Mucosa of stomach (tissue), 1 donor: ENCODE measurements at regions not wholly inside any gene's neighbourhood (a gene's known extent, or its start where the extent isn't known, plus 50 kb on each side); places are given as distances from the start of the nearest gene placed in this dataset.
"Not testable (repeated sequence)": the region's sequence is repeated elsewhere in the genome, so short reads cannot be mapped to it uniquely, and the experiment has no call there.

Experiments used
- H3K27me3 ChIP-seq: one replicate; pipeline ENCODE4 v1.7.0; 2013; ENCODE audit warnings: mild to moderate bottlenecking, low read length; ENCODE audit not compliant: control insufficient read depth, insufficient read depth
- H3K36me3 ChIP-seq: one replicate; pipeline ENCODE4 v1.7.0; 2013; ENCODE audit warnings: low read length; ENCODE audit not compliant: control insufficient read depth, insufficient read depth
- H3K4me1 ChIP-seq: one replicate; pipeline ENCODE4 v1.7.0; 2013; ENCODE audit warnings: mild to moderate bottlenecking, low read length; ENCODE audit not compliant: control insufficient read depth, insufficient read depth
- H3K4me3 ChIP-seq: one replicate; pipeline ENCODE4 v1.7.0; 2013; ENCODE audit warnings: low read length
- H3K9ac ChIP-seq: one replicate; pipeline ENCODE4 v1.7.0; 2013; ENCODE audit warnings: mild to moderate bottlenecking, low read length, moderate library complexity
- H3K9me3 ChIP-seq: one replicate; pipeline ENCODE4 v1.7.0; 2013; ENCODE audit warnings: mild to moderate bottlenecking, low read length, moderate library complexity; ENCODE audit not compliant: control insufficient read depth
- donor health status: Pancreatic carcinoma.

DNA sequence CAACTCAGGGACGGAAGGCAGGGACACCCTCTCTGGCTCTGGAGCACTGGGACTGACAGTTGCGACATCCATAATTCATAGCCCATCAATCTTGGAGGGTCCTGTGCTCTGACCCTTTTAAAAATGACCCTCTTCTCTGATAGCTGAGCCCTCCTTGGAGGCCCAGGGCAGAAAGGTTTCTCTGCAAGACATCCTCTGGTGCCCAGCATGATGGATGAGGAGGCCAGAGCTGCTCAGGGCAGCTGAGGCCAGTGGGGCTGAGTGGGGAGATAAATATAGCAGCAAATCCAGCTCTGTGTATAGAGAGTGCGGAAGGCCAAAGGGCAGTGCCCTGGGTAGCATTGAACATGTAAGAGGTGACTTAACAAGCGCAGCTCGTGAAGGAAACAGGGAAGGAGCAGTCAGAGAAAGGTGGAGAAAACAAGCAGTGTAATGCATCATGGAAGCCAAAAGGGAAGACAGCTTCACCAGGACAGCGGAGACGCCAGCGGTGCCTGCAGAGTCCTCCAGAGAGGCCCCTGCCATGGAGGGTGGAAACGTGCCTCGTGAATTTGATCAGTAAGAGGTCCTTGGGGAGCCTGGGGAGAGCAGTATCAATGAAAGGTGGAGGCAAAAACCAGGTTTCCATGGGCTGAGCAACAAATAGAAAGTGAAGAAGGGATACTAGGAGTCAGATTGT, 50.4 kb upstream of the FMOD start:
- Histone ChIP-seq H3K27me3 (no peaks in the 10 kb centered on the region), H3K9me3 (no peaks in the 10 kb centered on the region), H3K36me3 (no peaks in the 10 kb centered on the region), H3K4me3 (no peak overlapping the region), H3K9ac (no peak overlapping the region), H3K4me1 (peaks cover 5% of the 10 kb centered on the region)

DNA sequence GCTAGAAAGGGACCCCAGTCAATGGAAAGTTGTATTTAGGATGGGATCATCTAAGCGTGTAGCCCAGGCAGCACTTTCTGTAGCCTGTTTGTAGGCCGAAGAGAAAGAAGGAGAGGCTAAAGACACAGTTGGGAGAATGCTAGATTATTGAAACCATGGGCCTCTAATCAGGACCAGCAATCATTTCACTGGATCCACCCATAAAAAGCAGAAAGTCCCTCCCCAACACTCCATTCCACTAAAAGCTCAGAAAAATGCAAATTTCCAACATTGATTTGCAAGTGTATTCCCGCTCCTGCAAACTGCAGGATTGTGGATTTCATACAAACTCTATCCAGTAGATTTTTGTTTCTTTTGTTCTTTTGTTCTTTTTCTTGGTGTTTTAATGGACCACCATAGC, 51.2 kb upstream of the FMOD start:
- H3K4me3 ChIP-seq, result no peak overlapping the region
- H3K9ac ChIP-seq, result peak overlapping the region; percentile 1
- no peaks in the 10 kb centered on the region for H3K36me3 ChIP-seq
- H3K4me1 ChIP-seq, result peaks cover 9% of the 10 kb centered on the region
- H3K9me3 ChIP-seq, result no peaks in the 10 kb centered on the region
- H3K27me3 ChIP-seq, result no peaks in the 10 kb centered on the region

DNA sequence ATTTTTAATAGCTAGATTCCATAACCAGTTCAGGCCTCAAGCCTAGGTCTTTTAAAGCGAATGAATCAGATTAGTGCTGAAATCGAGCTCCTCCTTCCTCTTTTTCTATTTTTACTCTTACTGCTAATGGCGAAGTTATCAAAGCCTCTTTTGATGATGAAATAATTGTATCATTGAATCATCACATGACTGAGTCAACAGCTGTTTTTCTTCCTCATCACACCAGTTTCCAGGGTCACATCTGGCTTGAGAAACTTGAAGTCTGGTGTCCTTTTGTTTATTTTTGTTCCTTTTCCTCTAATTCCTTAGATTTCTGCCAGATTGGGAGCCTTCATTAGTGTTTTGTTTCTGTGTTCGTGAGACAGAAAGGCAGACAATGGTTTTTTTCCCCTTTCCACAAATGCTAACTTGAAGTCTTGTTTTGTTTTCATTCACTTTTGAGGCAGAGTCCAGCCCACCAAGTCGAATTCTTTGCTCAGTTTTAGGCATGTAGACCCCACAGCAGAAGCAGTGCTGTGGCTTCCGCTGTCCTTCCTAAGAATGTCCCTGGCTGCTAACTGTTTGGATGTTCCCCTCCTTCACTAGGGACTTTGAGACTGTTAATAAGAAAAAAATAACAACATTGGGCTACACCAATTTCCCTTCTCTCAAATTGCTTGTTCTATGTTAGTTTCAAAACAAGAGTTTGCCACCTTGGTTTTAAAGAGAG, 51.9 kb upstream of the FMOD start:
- H3K27me3 ChIP-seq, result no peaks in the 10 kb centered on the region
- H3K4me1 ChIP-seq, result peaks cover 10% of the 10 kb centered on the region
- H3K4me3 ChIP-seq, result no peak overlapping the region
- H3K36me3 ChIP-seq, result no peaks in the 10 kb centered on the region
- no peak overlapping the region for H3K9ac ChIP-seq
- no peaks in the 10 kb centered on the region for H3K9me3 ChIP-seq

DNA sequence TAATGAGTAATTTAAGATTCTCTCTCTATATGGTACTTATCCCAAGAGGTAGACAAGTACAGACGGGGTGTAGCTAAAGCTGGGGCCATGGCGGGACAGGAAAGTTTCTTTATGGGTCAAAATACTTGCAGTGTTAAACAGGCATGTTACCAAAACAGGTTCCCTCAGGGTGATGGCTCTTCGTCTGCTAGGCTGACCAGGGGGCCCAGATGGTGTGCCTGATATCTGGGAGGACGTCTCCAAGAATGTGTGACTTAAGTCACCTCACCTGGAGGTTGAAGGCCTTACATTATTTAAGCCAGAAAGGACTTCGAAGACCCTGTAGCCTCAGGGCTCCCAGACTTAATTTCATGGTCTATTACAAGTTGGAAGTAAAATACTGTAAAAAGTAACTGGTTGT, 52.7 kb upstream of the FMOD start:
- Histone ChIP-seq H3K36me3 (no peaks in the 10 kb centered on the region), H3K4me1 (peaks cover 17% of the 10 kb centered on the region), H3K27me3 (no peaks in the 10 kb centered on the region), H3K9me3 (no peaks in the 10 kb centered on the region), H3K9ac (no peak overlapping the region), H3K4me3 (no peak overlapping the region)

DNA sequence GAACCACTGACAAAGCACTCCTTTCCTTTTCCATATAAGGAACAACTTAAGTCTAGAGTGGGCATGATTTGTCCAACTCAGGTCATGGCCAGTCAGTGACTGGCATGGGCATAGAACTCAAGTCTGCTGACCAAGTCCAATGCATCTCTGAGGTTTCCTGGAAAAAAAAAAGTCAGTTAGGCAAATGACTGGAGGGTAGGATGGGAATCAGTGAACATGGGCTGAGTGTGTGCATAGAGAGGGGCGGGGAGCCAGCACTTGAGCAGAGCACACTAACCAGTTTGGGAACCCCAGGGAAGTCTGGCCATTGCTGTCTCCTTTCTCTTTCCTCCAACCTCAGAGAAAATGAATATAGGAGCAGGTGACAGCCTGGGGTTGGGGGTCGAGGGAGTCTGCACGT, 53.6 kb upstream of the FMOD start:
- Histone ChIP-seq H3K36me3 (no peaks in the 10 kb centered on the region), H3K9me3 (no peaks in the 10 kb centered on the region), H3K27me3 (no peaks in the 10 kb centered on the region), H3K9ac (no peak overlapping the region), H3K4me3 (no peak overlapping the region), H3K4me1 (peaks cover 27% of the 10 kb centered on the region)

DNA sequence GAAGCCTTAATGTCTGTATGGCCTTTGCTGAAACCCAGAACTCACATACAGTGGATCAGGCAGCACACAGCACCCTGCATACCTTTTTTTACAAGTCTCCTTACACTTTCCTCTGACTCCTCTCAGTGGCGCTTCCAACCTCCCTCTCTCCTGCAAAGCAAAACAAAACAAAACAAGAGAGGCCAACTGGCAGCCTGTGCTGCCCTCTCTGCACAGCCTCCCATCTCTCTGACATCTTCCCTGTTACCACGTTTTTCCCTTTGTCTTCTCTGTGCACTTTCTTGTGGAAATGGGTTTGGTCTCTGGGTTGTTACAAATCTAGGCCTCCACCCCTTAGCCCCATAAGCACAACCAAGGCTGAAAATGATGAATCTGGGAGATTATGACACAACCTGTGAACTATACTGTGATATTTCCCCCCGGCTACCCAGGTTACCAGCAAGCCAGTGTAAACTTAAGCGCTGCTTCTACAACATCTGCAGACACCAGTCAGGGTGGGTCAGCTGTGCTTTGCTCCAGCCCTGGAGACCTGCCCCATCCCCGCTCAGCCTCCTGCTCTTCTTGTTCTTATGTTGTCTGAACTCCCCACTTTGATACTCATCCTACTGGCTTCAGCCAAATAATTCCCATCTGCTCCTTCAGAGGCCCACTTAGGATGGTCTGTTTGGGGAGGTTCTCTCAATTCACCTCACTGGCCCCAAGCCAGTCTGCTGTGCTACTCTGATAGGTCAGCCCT, 54.9 kb upstream of the FMOD start:
- Histone ChIP-seq H3K27me3 (no peaks in the 10 kb centered on the region), H3K36me3 (no peaks in the 10 kb centered on the region), H3K4me3 (no peak overlapping the region), H3K4me1 (peaks cover 30% of the 10 kb centered on the region), H3K9me3 (no peaks in the 10 kb centered on the region), H3K9ac (no peak overlapping the region)

DNA sequence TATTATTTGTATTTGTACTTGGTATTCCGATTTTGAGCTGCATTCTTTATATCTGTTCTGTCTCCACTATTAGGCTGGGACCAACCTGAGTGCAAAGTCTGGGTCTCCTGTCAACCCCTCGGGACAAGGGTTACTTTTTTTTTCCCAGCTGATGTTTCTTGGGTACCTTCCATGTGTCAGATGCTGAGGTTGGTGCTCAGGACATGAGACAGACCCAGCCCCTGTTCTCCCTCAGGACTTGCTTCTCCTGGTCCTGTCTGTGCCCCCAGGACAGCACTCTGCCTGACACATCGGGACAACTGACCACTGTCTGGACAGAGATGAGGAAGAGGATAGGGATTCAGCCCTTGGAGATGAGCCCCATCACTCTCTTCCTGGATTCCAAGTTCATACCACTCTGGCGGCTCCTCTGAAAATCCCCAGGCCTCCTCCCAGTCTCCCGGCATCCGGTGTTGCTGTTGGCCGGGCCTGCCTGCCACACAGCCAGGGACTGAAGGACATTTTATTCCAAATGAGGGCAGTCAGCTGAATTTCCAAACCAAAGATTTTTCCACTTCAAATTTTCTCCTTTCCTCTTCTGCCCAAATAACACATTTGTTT, 55.6 kb upstream of the FMOD start:
- Histone ChIP-seq H3K36me3 (no peaks in the 10 kb centered on the region), H3K9me3 (no peaks in the 10 kb centered on the region), H3K4me1 (peaks cover 30% of the 10 kb centered on the region), H3K27me3 (no peaks in the 10 kb centered on the region), H3K9ac (no peak overlapping the region), H3K4me3 (no peak overlapping the region)

DNA sequence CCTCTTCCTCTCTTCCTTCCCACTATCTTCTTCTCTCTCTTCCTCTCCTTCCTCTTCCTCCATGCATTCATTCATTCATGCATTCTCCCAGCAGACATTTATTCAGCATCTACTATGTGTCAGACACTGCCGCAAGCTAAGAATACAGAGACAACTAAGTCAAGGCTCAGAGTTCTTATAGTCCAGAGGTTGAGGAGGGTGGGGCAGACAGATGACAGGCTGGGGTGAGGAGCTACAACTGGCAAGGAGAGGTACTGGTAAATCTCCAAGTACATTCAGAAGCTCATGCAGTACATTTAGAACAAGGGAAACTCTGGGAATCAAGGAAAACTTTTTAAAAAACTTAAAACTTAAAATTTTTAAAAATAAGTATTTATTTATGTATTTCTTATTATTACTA, 56.4 kb upstream of the FMOD start:
- no peaks in the 10 kb centered on the region for H3K27me3 ChIP-seq
- peaks cover 26% of the 10 kb centered on the region for H3K4me1 ChIP-seq
- no peak overlapping the region for H3K9ac ChIP-seq
- no peak overlapping the region for H3K4me3 ChIP-seq
- no peaks in the 10 kb centered on the region for H3K9me3 ChIP-seq
- no peaks in the 10 kb centered on the region for H3K36me3 ChIP-seq

DNA sequence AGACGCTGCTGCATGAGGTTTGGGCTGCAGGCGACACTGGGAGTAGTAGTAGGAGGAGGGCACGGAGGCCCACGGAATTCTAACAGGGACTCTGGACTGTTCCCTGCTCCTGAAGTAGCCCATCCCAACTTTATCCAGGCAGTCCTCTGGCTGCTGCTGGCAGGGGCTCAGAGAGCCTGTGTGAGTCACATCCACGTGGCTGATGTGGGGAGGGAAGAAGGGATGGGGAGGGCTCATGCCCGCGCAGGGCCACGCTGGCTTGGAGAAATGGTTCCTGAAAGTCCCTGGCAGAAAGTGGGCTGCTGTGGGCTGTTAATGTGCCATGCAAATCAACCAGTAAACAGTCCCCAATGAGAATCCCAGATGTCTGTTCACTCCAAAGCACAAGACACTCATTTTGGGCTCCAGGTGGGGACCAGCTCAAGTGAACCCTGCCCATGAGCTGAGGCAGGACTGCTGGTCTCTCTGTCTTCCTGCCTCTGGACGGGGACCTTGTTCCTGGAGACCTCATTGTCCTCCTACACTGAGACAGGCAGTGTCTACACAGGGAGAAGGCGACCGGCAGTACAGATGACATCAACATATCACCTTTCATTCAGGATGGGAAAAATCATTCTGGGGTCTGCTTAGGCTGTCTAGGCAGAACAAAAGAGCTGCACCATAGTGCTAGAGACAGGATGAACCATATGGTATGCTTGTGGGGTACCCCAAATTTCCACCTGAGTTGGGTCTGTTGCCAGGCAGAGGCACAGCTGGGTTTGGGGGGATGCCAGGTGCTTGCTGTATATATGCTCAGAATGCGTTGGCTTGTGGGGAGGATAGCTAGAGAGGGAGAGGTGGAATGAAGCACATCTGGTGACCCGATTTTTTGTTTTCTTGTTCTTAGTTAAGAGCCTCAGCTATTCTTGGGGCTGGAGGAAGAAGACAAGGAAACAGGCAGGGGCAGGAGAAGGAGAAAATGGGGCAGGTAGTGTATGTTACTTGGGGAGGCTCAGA, 57.9 kb upstream of the FMOD start:
- H3K36me3 ChIP-seq, result no peaks in the 10 kb centered on the region
- no peak overlapping the region for H3K9ac ChIP-seq
- peaks cover 24% of the 10 kb centered on the region for H3K4me1 ChIP-seq
- H3K27me3 ChIP-seq, result no peaks in the 10 kb centered on the region
- no peak overlapping the region for H3K4me3 ChIP-seq
- no peaks in the 10 kb centered on the region for H3K9me3 ChIP-seq

DNA sequence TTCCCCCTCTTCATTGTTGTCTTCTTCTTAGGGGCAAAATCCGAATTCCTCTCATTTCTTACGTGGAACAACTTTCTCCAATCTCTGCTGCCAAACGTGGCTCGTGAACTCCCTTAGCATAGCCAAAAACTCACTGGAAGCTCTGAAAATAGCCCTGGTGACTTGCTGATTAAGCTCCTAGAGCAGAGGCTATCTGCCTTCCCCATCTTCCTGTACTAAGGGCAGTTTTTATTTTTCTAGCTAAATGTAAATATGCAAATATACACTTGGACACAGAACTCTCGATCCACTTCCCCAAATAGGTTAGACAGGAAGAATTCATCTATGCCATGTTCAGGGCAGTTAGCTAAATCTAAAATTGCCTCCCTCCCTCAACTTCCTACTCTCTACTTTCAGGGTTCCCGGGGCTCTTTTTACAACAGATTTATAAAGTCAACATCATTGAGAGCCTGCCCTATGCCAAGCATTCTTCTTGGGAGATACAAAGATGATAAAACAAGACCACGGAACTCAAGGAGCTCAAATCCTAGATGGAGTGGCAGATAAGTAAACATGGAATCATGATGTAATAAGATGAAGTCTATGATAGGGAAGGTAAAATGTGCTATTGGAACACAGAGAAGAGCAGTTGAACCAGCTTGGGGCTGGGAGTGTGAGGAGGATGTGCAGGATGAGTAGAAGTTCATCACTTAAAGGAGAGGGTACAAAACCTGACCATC, 59.4 kb upstream of the FMOD start:
- Histone ChIP-seq H3K36me3 (no peaks in the 10 kb centered on the region), H3K4me1 (peaks cover 24% of the 10 kb centered on the region), H3K9ac (no peak overlapping the region), H3K9me3 (no peaks in the 10 kb centered on the region), H3K27me3 (no peaks in the 10 kb centered on the region), H3K4me3 (no peak overlapping the region)

DNA sequence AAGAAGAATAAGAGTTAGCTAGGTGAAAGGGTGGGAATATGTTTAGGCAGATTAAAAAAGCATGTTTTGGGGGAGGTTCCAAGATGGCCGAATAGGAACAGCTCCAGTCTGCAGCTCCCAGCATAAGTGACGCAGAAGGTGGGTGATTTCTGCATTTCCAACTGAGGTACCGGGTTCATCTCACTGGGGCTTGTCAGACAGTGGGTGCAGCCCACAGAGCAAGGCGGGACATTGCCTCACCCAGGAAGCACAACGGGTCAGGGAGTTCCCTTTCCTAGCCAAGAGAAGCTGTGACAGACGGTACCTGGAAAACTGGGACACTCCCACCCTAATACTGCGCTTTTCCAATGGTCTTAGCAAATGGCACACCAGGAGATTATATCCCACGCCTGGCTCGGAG, 60.5 kb upstream of the FMOD start:
- H3K9ac ChIP-seq, H3K36me3 ChIP-seq, H3K4me3 ChIP-seq, H3K9me3 ChIP-seq, H3K27me3 ChIP-seq: not testable (repeated sequence)
- peaks cover 24% of the 10 kb centered on the region for H3K4me1 ChIP-seq
